NT2/D1 (cell line): ENCODE measurements at regions not wholly inside any gene's neighbourhood (a gene's known extent, or its start where the extent isn't known, plus 50 kb on each side); places are given as distances from the start of the nearest gene placed in this dataset.

Source experiments
- DNase-seq: peaks from one replicate; pipeline ENCODE4 v3.0.0-alpha.2; 2011; ENCODE audit warnings: low read depth, low spot score
- H3K27me3 ChIP-seq: 2 replicates; pipeline ENCODE4 v1.6.0; 2011; ENCODE audit warnings: mild to moderate bottlenecking; ENCODE audit not compliant: insufficient read length, insufficient read depth
- H3K36me3 ChIP-seq: 2 replicates; pipeline ENCODE4 v1.6.1; 2011; ENCODE audit warnings: mild to moderate bottlenecking, low read length, mixed read lengths; ENCODE audit not compliant: insufficient read depth, insufficient read length
- H3K4me1 ChIP-seq: 2 replicates; pipeline ENCODE4 v1.5.1; 2011; ENCODE audit not compliant: insufficient read depth, insufficient read length
- H3K4me3 ChIP-seq: 2 replicates; pipeline ENCODE4 v1.5.1; 2011; ENCODE audit warnings: low read depth; ENCODE audit not compliant: insufficient read length
- H3K9ac ChIP-seq: 2 replicates; pipeline ENCODE4 v1.6.0; 2011; ENCODE audit warnings: low read depth; ENCODE audit not compliant: insufficient read length
- H3K9me3 ChIP-seq: 2 replicates; pipeline ENCODE4 v1.5.1; 2011; ENCODE audit warnings: mild to moderate bottlenecking, low read length; ENCODE audit not compliant: insufficient read depth
- SUZ12 ChIP-seq: IDR thresholded peaks from 2 replicates; pipeline ENCODE4 v1.6.1; 2011; ENCODE audit not compliant: insufficient read length, insufficient read depth; ENCODE audit errors: extremely low read depth
- YY1 ChIP-seq: IDR thresholded peaks from 2 replicates; pipeline ENCODE4 v1.6.1; 2011; ENCODE audit not compliant: insufficient read length, insufficient read depth
- ZNF274 ChIP-seq: IDR thresholded peaks from 2 replicates; pipeline ENCODE4 v1.6.1; 2011; ENCODE audit warnings: mild to moderate bottlenecking, low read depth, low read length

- H3K4me3 ChIP-seq: no peak overlapping the region
- H3K36me3 ChIP-seq: no peaks in the 10 kb centered on the region
- peaks cover 3% of the 10 kb centered on the region for H3K4me1 ChIP-seq
- H3K9me3 ChIP-seq: no peaks in the 10 kb centered on the region
- no peak overlapping the region for H3K9ac ChIP-seq
- no peak for DNase-seq
- no peaks in the 10 kb centered on the region for H3K27me3 ChIP-seq
- no peak for TF ChIP-seq ZNF274
- no peak for TF ChIP-seq SUZ12
- no peak for TF ChIP-seq YY1
Measured at GRCh38 chr5:68416714-68417113, 201.2 kb downstream of the PIK3R1 start.

- Histone ChIP-seq H3K36me3 (no peaks in the 10 kb centered on the region), H3K27me3 (no peaks in the 10 kb centered on the region), H3K4me1 (peaks cover 3% of the 10 kb centered on the region), H3K4me3 (no peak overlapping the region), H3K9ac (no peak overlapping the region), H3K9me3 (no peaks in the 10 kb centered on the region)
- no peak for TF ChIP-seq ZNF274
- TF ChIP-seq YY1: no peak
- no peak for TF ChIP-seq SUZ12
- no peak for DNase-seq
Measured at GRCh38 chr5:68418201-68418600, 202.6 kb downstream of the PIK3R1 start.

DNA sequence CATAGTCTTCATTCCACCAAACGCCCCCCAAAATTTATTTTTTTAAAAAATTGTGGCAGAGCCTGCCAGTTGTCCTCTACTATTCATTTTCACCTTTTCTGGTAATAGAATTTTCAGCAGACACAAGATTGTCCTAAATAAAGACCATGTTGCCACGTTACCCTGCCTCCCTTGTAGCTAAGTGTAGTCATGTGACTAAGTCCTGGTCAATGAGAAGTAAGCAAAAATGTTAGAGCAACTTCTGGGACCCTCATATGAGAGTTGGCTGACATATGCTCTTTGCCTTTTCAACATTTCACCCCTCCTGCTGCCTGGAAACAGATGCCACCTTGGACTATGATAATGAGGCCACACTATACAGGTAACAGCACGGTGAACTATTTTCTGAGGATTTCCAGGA lies 203.1 kb downstream of the PIK3R1 start:
- Histone ChIP-seq H3K9me3 (no peaks in the 10 kb centered on the region), H3K4me3 (no peak overlapping the region), H3K9ac (no peak overlapping the region), H3K36me3 (no peaks in the 10 kb centered on the region), H3K27me3 (no peaks in the 10 kb centered on the region), H3K4me1 (peaks cover 3% of the 10 kb centered on the region)
- DNase-seq: no peak
- TF ChIP-seq YY1 (no peak), SUZ12 (no peak), ZNF274 (no peak)

GRCh38 chr5:68419081-68419636 lies 203.6 kb downstream of the PIK3R1 start:
- Histone ChIP-seq H3K4me3 (no peak overlapping the region), H3K9ac (no peak overlapping the region), H3K27me3 (no peaks in the 10 kb centered on the region), H3K36me3 (no peaks in the 10 kb centered on the region), H3K4me1 (peaks cover 3% of the 10 kb centered on the region), H3K9me3 (no peaks in the 10 kb centered on the region)
- TF ChIP-seq ZNF274: no peak
- TF ChIP-seq YY1: no peak
- no peak for TF ChIP-seq SUZ12
- DNase-seq: no peak

DNA sequence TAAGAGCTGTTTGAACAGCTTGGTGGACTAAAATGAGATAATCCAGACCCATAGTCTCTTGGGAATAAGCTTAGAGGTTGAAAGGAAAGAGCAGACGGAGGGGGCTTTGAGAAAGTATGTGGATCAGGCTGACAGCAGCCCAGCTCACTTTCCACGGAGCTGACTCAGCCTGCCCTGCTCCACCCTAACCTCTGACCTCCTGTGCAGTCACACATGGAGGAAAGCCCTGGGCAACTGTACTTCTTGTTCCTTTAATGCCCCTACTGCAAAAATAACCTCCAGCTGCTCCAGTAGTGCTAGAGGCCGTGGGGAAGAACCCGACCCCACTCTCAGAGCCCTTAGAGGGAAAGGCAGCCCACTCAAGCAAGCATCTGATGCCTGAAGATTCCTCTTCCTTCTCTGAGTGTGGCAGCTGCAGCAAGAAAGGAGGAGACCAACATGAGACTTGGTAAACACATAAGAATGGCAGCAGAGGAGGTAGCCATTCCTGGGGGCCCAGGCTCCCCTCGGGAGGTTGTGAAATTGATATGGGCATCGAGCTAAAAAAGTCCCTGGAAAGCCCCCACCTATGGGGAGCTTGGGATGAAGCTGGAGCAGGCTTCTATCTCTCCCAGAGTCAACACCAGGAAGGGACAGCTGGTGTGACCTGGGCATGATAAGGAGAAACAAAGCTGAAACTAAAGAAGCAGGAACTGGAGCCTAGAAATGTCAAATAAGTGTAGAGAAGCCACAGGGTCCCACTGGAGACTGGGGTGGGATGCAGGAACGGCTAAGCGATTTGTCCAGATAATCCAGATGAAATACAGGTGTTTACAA lies 204.3 kb downstream of the PIK3R1 start:
- H3K4me1 ChIP-seq: peaks cover 4% of the 10 kb centered on the region

DNA sequence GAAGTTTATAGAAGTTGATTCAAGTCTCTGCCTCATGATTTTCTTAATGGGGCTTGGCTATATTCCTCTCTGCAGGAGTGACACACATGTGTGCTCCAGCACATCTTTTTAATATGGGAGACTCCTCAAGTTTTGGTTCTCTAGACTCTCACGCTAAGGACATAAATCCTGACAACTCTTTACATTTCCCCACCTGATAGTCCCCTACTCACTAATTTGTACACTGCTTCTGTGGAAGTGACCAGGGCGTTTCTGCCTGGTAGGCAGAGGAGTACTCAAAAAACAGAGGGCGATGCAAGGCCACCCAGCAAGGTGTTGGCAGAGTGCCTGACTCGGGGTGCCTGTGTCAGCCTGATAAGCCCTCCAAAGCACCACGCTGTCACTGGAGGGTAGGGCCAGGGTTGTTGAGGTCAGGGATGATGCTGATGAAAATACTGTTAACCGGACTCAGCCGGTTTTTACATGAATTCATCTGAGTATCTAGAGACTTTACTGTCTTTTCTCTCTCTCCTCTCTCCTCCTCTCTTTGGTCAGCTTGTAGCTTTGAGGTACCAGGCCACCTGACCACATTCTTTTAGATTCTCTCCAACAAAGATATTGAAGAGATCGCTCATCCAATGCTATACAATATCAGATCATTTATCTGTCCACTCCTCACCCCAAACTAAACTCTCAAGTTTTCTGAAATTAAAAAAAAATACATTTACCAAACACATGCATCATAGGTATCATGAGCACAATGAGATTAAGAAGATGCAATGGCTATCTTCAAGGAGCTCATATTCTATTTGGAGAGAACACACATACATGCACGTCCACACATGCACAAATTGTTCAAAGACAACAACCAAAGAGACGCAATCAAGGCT lies 205.2 kb downstream of the PIK3R1 start:
- Histone ChIP-seq H3K36me3 (no peaks in the 10 kb centered on the region), H3K4me1 (peaks cover 4% of the 10 kb centered on the region), H3K4me3 (no peak overlapping the region), H3K27me3 (no peaks in the 10 kb centered on the region), H3K9ac (no peak overlapping the region), H3K9me3 (no peaks in the 10 kb centered on the region)
- no peak for TF ChIP-seq ZNF274
- TF ChIP-seq SUZ12: no peak
- no peak for DNase-seq

More for the DNA sequence above, 204.3 kb downstream of the PIK3R1 start:
- H3K9me3 ChIP-seq: no peaks in the 10 kb centered on the region
- no peaks in the 10 kb centered on the region for H3K36me3 ChIP-seq
- no peak overlapping the region for H3K4me3 ChIP-seq
- no peaks in the 10 kb centered on the region for H3K27me3 ChIP-seq
- no peak for DNase-seq
- H3K9ac ChIP-seq: no peak overlapping the region
- TF ChIP-seq SUZ12: no peak
- no peak for TF ChIP-seq ZNF274
- no peak for TF ChIP-seq YY1
